Osteocyte (in vitro differentiated cells): ENCODE measurements at regions not wholly inside any gene's neighbourhood (a gene's known extent, or its start where the extent isn't known, plus 50 kb on each side); places are given as distances from the start of the nearest gene placed in this dataset.

Experiments
- DNase-seq: peaks from one replicate; pipeline ENCODE4 v3.0.0; 2021; ENCODE audit warnings: mixed read lengths; ENCODE audit not compliant: unreplicated experiment; ENCODE audit errors: extremely low spot score
- H3K27ac Mint-ChIP-seq: one replicate; pipeline ENCODE4 v1.8.0; 2021; ENCODE audit warnings: mild to moderate bottlenecking, mixed read lengths; ENCODE audit not compliant: unreplicated experiment
- H3K27me3 Mint-ChIP-seq: one replicate; pipeline ENCODE4 v1.8.0; 2021; ENCODE audit warnings: mixed read lengths; ENCODE audit not compliant: unreplicated experiment
- H3K36me3 Mint-ChIP-seq: one replicate; pipeline ENCODE4 v1.8.0; 2021; ENCODE audit warnings: mixed read lengths; ENCODE audit not compliant: unreplicated experiment
- H3K4me1 Mint-ChIP-seq: one replicate; pipeline ENCODE4 v1.8.0; 2021; ENCODE audit warnings: mixed read lengths; ENCODE audit not compliant: unreplicated experiment
- H3K4me3 Mint-ChIP-seq: one replicate; pipeline ENCODE4 v1.8.0; 2021; ENCODE audit warnings: mild to moderate bottlenecking, moderate library complexity, mixed read lengths; ENCODE audit not compliant: unreplicated experiment
- H3K9me3 Mint-ChIP-seq: one replicate; pipeline ENCODE4 v1.8.0; 2021; ENCODE audit warnings: mixed read lengths; ENCODE audit not compliant: unreplicated experiment
- TF ChIP-seq, protein P1 (sequence below): fragments of 200-600 bp; sonication (generic); IDR thresholded peaks from 2 replicates; pipeline ENCODE4 v1.5.0; 2021; ENCODE audit warnings: antibody characterized with exemption, mild to moderate bottlenecking, moderate library complexity

DNA sequence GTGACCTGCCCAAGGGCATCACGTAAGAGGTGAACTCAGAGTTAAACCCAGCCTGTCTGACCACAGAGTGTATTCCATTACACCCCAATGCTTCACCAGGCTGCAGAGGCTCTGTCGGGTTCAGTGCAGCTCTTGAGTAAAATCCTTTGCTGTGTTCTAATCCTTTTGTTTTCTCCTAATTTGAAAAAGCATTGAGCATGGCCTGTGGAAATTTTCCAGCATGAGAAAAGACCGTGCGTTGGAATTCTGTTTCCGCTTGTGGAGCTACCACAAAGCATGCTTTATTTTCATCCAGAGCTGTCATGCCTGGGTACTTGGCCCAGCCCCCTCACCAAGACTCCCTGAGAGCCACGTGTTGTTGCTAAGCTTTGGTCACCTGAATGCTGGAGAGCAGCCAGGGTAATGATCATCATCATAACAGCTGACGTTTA is 317.6 kb downstream of the PRDM2 start:
- TF ChIP-seq, protein P1, sequence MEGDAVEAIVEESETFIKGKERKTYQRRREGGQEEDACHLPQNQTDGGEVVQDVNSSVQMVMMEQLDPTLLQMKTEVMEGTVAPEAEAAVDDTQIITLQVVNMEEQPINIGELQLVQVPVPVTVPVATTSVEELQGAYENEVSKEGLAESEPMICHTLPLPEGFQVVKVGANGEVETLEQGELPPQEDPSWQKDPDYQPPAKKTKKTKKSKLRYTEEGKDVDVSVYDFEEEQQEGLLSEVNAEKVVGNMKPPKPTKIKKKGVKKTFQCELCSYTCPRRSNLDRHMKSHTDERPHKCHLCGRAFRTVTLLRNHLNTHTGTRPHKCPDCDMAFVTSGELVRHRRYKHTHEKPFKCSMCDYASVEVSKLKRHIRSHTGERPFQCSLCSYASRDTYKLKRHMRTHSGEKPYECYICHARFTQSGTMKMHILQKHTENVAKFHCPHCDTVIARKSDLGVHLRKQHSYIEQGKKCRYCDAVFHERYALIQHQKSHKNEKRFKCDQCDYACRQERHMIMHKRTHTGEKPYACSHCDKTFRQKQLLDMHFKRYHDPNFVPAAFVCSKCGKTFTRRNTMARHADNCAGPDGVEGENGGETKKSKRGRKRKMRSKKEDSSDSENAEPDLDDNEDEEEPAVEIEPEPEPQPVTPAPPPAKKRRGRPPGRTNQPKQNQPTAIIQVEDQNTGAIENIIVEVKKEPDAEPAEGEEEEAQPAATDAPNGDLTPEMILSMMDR = no peak
- Mint-ChIP-seq H3K27ac (no peak overlapping the region), H3K27me3 (no peaks in the 10 kb centered on the region), H3K9me3 (peaks cover 20% of the 10 kb centered on the region), H3K4me3 (no peak overlapping the region), H3K36me3 (no peaks in the 10 kb centered on the region), H3K4me1 (no peaks in the 10 kb centered on the region)
- DNase-seq = no peak

GRCh38 chr1:14019461-14019860 is 319.5 kb downstream of the PRDM2 start:
- Mint-ChIP-seq H3K4me1 (no peaks in the 10 kb centered on the region), H3K4me3 (no peak overlapping the region), H3K9me3 (peaks cover 23% of the 10 kb centered on the region), H3K36me3 (no peaks in the 10 kb centered on the region), H3K27me3 (no peaks in the 10 kb centered on the region), H3K27ac (no peak overlapping the region)
- TF ChIP-seq, protein P1 = no peak
- DNase-seq = no peak

GRCh38 chr1:14020006-14020405 is 320.0 kb downstream of the PRDM2 start:
- no peak for DNase-seq
- H3K27ac Mint-ChIP-seq = no peak overlapping the region
- H3K4me1 Mint-ChIP-seq = no peaks in the 10 kb centered on the region
- peaks cover 28% of the 10 kb centered on the region for H3K9me3 Mint-ChIP-seq
- no peaks in the 10 kb centered on the region for H3K27me3 Mint-ChIP-seq
- no peak overlapping the region for H3K4me3 Mint-ChIP-seq
- H3K36me3 Mint-ChIP-seq = no peaks in the 10 kb centered on the region
- TF ChIP-seq, protein P1 = no peak

DNA sequence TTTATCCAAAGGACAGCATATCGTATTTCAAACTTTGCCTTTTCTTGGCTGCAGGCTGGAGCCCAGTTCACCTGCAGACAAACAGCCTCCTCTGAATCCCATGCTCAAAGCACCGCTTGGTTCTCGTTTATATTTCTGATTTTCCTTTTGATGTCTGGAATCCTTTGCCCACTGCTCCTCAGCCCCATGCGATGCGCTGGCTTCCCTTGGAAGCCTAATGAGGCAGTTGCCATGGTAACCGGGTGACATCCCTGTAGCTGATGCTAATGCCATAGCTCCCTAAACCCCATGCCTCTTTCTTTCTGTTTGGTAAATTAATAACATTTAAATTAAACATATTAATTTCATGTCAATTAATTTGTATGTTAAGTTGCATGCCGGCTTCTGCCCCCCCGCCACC is 327.1 kb downstream of the PRDM2 start:
- Mint-ChIP-seq H3K9me3 (peaks cover 31% of the 10 kb centered on the region), H3K36me3 (no peaks in the 10 kb centered on the region), H3K4me3 (no peak overlapping the region), H3K27me3 (no peaks in the 10 kb centered on the region), H3K4me1 (no peaks in the 10 kb centered on the region), H3K27ac (no peak overlapping the region)
- TF ChIP-seq, protein P1 = no peak
- no peak for DNase-seq

GRCh38 chr1:14031461-14031860 is 331.5 kb downstream of the PRDM2 start:
- H3K4me3 Mint-ChIP-seq = no peak overlapping the region
- peaks cover 38% of the 10 kb centered on the region for H3K9me3 Mint-ChIP-seq
- no peak overlapping the region for H3K27ac Mint-ChIP-seq
- TF ChIP-seq, protein P1 = no peak
- no peaks in the 10 kb centered on the region for H3K27me3 Mint-ChIP-seq
- H3K36me3 Mint-ChIP-seq = no peaks in the 10 kb centered on the region
- no peak for DNase-seq
- no peaks in the 10 kb centered on the region for H3K4me1 Mint-ChIP-seq
